ENCODE measurements at regions not wholly inside any gene's neighbourhood (a gene's known extent, or its start where the extent isn't known, plus 50 kb on each side); places are given as distances from the start of the nearest gene placed in this dataset.

DNA sequence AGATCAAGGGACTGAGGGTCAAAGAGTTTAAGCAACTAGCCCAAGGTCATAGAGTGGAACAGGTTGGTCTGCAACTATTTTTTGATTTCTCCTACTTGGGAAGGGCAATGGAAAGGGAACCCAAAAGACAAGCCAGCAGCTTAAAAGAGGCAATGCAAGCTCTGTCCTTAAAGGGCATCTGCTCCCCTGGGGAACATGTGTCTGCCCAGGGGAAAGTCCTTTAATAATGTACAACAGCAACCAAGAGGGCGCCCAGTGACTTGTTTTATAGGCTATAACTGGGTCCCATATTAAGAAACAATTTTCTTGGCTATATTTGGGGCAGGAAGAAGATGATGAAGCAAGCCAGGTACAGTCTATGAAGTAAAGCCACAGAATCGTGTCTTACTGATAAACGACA lies 54.7 kb upstream of the RBM47 start:
- no peak for TF ChIP-seq EP300 (IDR thresholded peaks at IDR 0.05)
- TF ChIP-seq, protein P1, sequence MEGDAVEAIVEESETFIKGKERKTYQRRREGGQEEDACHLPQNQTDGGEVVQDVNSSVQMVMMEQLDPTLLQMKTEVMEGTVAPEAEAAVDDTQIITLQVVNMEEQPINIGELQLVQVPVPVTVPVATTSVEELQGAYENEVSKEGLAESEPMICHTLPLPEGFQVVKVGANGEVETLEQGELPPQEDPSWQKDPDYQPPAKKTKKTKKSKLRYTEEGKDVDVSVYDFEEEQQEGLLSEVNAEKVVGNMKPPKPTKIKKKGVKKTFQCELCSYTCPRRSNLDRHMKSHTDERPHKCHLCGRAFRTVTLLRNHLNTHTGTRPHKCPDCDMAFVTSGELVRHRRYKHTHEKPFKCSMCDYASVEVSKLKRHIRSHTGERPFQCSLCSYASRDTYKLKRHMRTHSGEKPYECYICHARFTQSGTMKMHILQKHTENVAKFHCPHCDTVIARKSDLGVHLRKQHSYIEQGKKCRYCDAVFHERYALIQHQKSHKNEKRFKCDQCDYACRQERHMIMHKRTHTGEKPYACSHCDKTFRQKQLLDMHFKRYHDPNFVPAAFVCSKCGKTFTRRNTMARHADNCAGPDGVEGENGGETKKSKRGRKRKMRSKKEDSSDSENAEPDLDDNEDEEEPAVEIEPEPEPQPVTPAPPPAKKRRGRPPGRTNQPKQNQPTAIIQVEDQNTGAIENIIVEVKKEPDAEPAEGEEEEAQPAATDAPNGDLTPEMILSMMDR (IDR thresholded peaks at IDR 0.05) = no peak

All from stomach (tissue), 4 donors.